ENCODE measurements at regions not wholly inside any gene's neighbourhood (a gene's known extent, or its start where the extent isn't known, plus 50 kb on each side); places are given as distances from the start of the nearest gene placed in this dataset.

DNA sequence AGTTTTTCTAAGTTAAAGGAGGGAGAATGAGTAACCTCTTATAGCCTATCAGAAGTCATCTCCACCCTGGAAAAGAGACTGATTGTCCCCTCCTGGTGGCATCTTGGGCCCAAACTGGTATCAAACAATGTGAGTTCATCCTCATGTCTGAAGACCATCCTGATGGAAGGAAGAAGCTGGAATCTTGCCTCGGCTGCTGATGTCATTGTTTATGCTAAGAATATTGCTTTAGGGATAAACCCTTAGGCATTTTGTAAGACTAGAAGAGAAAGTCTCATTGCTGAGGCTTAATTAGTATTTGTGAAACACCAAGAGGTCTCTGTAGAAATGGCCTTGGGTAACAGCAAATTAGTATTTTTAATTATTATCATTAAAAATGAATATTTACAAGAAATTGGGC lies 65.7 kb upstream of the KCNN2 start:
- no peak for DNase-seq

DNA sequence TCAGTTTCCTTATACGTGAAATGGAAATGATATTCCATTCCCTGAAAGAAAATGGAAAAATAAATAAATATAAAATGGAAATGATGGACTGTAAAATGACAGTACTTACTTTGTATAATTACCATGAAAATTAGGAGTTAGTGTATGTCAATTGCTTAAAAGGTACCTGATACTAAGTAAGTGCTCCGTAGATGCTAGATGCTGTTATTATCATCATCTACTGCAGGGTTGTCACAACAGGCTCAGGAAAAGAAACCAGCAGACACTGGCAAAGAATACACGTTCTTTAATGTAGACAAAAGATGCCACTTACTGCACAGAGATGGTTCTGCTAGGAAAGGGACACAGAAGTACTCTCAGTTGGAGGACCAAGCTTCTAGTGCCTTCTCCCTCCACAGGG lies 64.0 kb upstream of the KCNN2 start:
- no peak for DNase-seq

DNA sequence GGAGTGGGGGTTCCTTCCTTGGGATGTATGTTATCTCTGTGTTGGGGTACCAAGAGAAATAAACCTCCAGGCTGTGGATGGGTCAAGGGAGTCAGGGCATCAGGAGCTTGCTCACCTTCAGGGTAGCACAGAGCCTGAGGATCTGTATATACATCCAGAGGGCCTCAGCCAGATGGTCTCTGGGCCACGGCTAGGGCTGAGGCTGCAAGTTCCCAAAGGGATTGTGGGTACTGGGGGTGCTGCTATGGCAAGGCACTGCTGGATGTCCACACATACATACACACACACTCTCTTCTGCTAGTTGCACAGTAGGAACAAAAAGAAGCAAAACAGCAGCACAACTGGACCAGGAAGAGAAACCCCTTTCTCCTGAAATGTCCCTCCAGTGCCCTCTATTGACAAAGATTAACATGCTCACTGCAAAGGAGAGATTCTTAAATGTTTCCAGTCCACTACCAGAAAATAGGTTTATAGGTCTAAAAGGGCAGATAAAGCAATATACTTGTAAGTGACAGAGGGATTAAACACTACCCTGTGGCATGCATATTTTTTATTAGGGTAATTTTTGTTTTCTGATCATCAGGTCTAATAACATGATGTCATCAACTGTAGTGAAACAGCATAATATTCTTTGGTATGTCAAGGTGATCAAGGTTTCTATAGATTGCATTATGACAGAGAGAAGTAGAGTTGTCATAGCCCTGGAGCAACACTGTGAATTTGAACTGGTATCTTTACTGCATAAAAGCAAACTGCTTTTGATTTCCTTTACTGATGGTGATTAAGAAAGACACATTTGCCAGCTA lies 56.3 kb upstream of the KCNN2 start:
- peak; percentile 28 for DNase-seq

DNA sequence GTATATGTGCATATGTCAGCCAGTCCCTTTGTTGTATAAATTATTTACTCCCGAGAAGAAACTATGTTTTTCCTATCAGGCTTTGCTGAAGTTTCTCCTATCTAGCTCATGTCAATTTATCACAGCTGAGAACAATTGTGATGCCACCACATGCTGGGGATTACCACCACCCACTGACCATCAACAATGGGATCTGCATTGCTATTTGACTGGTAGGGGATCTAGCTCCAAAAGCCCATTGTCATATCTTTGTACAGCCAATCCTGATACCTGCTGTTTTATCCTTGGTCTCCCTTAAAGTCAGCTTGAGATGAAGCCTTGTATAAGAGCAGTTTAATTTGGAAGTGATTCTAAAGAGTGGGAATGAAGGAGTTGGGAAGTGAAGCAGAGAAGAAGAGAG lies 53.9 kb upstream of the KCNN2 start:
- peak; percentile 18 for DNase-seq

DNA sequence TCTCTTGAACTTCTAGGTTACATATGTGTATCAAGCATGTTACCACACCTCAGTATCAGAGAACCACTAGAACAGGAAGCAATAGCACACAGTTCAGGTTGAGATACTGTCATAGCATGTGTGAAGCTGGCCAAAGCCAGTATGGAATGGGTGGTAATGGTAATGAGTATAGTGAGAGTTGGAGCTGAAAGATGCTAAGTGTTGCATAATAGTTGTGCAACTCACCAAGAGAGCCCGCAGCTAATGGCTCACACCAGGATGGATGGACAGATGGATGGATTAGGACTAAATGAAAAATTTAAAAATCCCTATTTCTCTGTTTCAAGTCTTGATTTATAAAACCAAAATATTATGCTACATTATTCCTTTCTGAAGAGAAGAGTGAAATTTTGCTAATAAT lies 53.4 kb upstream of the KCNN2 start:
- DNase-seq, result no peak

DNA sequence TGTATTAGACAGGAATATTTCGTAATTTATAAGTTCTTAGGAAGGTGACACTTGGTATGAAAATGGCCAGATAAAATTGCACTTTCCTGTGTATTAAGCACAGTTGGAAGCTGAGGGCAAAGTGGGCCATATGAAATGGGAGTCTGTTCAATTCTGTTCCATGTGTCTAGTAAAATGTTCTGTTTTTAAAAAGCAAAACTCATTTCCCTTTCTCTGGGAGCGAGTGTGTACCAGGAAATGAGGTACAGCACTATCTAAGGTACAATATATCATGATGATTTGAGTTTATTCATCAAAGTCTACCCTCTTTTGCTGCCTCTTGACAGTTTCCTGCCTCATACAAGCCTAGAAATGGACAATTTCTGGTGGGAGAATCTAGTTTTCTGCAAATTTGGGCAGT lies 51.2 kb upstream of the KCNN2 start:
- no peak for DNase-seq

DNA sequence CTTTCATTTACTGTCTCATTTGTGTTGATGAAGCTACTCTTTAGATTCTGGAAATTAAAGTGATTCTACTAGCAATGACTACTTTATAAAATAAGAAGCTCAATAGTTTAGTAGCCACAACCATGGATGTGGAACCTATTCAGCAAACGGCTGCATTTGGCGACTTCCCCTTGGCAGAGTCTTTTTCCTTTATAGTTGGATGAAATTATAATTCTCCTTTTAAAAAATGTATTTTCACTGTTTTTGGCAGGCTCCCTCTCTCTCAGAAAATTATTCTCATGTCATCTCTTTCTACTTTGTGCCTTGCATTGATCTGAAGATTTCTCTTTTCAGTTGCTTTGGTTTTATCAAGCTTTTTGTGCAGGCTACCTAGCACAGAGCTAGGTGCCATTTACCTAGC lies 50.6 kb upstream of the KCNN2 start:
- no peak for DNase-seq

DNA sequence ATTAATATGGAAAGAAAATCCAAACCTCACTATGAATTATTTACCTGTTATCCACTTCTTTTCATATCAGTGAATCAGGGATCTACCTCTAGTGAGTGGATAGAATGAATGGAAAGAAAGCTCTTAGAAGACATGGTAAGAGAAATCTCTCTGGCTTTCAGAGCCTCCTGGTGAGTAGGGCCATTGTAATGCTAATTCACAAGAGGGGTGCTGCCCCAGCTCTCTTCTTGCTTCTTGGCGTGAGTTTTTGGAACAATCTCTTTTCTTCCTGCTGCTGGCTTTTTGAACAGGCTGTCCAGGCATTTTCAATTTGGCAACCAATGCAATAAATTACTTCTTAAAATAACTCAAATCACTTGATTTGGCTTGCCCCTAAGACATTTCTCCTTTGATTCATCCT lies 49.9 kb upstream of the KCNN2 start:
- DNase-seq, result no peak

All from retina (tissue), 1 donor.